GM19351 (cell line): ENCODE measurements at regions not wholly inside any gene's neighbourhood (a gene's known extent, or its start where the extent isn't known, plus 50 kb on each side); places are given as distances from the start of the nearest gene placed in this dataset.

Experiments
- ATAC-seq: cut with Tn5 transposase; IDR thresholded peaks from one replicate; pipeline ENCODE4 v1.9.1; 2021; ENCODE audit warnings: mild to moderate bottlenecking, moderate library complexity; ENCODE audit not compliant: unreplicated experiment

GRCh38 chr16:86207350-86207749 is 303.0 kb upstream of the FOXF1 start:
- no peak for ATAC-seq

- ATAC-seq, result no peak
Measured at GRCh38 chr16:86209202-86209601, 301.1 kb upstream of the FOXF1 start.

- no peak for ATAC-seq
Measured at GRCh38 chr16:86210403-86211193, 299.7 kb upstream of the FOXF1 start.

GRCh38 chr16:86211265-86211664 is 299.1 kb upstream of the FOXF1 start:
- ATAC-seq, result no peak

GRCh38 chr16:86211800-86212199 is 298.5 kb upstream of the FOXF1 start:
- no peak for ATAC-seq

- no peak for ATAC-seq
Measured at GRCh38 chr16:86212706-86213436, 297.5 kb upstream of the FOXF1 start.

GRCh38 chr16:86213437-86214205 is 296.7 kb upstream of the FOXF1 start:
- ATAC-seq, result no peak

GRCh38 chr16:86214326-86215232 is 295.7 kb upstream of the FOXF1 start:
- no peak for ATAC-seq

GRCh38 chr16:86215233-86215978 is 294.9 kb upstream of the FOXF1 start:
- no peak for ATAC-seq

- ATAC-seq, result no peak
Measured at GRCh38 chr16:86215979-86216585, 294.2 kb upstream of the FOXF1 start.

GRCh38 chr16:86216591-86216990 is 293.7 kb upstream of the FOXF1 start:
- ATAC-seq, result no peak

- ATAC-seq, result no peak
Measured at GRCh38 chr16:86217001-86217890, 293.1 kb upstream of the FOXF1 start.

GRCh38 chr16:86217891-86218270 is 292.4 kb upstream of the FOXF1 start:
- no peak for ATAC-seq

- ATAC-seq, result no peak
Measured at GRCh38 chr16:86218479-86219170, 291.7 kb upstream of the FOXF1 start.

GRCh38 chr16:86219655-86220445 is 290.5 kb upstream of the FOXF1 start:
- ATAC-seq, result no peak

GRCh38 chr16:86220561-86220960 is 289.8 kb upstream of the FOXF1 start:
- no peak for ATAC-seq

- no peak for ATAC-seq
Measured at GRCh38 chr16:86221085-86221484, 289.2 kb upstream of the FOXF1 start.
